GM12891 (cell line): ENCODE measurements at regions not wholly inside any gene's neighbourhood (a gene's known extent, or its start where the extent isn't known, plus 50 kb on each side); places are given as distances from the start of the nearest gene placed in this dataset.

ENCODE experiments used
- DNase-seq: peaks from one replicate; pipeline ENCODE4 v3.0.0; 2011; ENCODE audit warnings: low spot score; ENCODE audit not compliant: insufficient read length
- FAIRE-seq: peaks from 2 replicates; lab custom pipeline; 2011; peaks lifted over from hg19 to GRCh38; lab: Jason Lieb, UNC
- PAX5 ChIP-seq: IDR thresholded peaks from 2 replicates; pipeline ENCODE4 v1.6.1; 2011; ENCODE audit warnings: low read length, moderate library complexity, mild to moderate bottlenecking; ENCODE audit not compliant: insufficient read depth, severe bottlenecking
- POLR2A ChIP-seq: IDR thresholded peaks from 2 replicates; pipeline ENCODE4 v1.6.1; 2011; ENCODE audit warnings: low read depth, low read length, control low read depth
- POLR2AphosphoS5 ChIP-seq: IDR thresholded peaks from 2 replicates; pipeline ENCODE4 v1.6.1; 2011; ENCODE audit warnings: low read depth, low read length, control low read depth
- POU2F2 ChIP-seq: IDR thresholded peaks from 2 replicates; pipeline ENCODE4 v1.6.1; 2011; ENCODE audit warnings: low read depth, mild to moderate bottlenecking, control low read depth, low read length, moderate library complexity
- SPI1 ChIP-seq: IDR thresholded peaks from 2 replicates; pipeline ENCODE4 v1.6.1; 2011; ENCODE audit warnings: low read depth, low read length, control low read depth
- TAF1 ChIP-seq: IDR thresholded peaks from 2 replicates; pipeline ENCODE4 v1.6.1; 2011; ENCODE audit warnings: low read depth, low read length, control low read depth

DNA sequence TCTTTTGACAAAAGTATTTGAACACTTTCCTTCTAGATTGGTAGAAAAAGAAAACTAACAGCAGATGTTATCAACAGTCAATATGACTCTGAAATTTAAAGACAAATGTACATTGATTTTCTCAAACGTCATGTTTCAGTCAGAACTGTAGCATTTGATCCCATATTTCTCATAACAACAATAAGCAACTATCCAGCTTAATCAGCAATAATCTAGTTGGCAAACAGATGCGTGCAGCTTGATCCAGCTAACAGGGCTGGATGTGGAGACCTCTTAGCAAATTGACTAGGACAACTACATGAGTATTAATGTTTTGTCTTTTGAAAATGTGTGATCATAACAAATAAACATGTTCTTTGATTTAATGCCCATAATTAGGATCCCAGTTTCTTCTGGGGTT is 94.0 kb upstream of the STT3B start:
- FAIRE-seq (no peak), DNase-seq (no peak)
- no peak for TF ChIP-seq PAX5
- TF ChIP-seq TAF1, result no peak
- no peak for TF ChIP-seq POU2F2
- no peak for TF ChIP-seq POLR2AphosphoS5
- no peak for TF ChIP-seq SPI1
- no peak for TF ChIP-seq POLR2A

DNA sequence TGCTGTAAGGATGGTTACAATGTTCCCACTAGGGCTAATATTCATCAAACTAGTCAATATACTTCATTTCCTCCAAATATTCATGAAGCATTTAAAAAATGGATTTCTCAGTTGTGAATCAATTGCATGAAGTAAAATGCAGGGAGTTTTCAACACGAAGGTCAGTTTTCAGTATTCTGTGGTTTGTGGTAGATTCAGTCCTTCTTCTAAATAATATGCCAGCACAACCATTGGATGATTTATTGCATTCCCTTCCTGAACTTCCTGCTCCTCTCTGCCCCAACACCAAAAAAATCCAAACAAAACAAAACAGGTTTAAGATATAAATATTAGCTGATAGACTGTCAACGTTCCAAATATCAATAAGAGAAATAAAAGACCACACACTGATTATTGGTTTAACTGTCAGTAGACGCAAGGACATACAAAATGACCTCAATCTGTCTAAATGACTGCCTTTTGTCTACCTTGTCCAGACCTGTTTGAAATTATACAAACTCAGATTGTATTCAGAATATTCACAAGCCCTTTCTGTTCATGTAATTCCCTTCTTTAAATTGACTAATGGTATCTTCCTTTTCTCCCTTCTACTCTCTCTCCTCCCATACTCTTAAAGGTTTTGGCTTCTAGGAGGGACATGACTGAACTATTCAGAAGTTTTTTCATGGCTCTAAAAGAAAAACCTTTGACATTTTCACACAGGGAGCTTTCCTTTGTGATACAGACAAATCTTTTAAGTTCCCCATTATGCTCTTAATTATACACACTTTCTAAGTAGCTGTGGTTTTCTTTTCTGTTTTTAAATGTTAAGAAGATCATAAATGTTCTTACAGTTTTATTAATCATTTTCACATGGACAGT is 92.6 kb upstream of the STT3B start:
- DNase-seq (no peak), FAIRE-seq (peak; percentile 64)
- TF ChIP-seq PAX5 (no peak), TAF1 (no peak), POLR2AphosphoS5 (no peak), SPI1 (no peak), POLR2A (no peak), POU2F2 (no peak)

GRCh38 chr3:31440878-31441277 is 91.8 kb upstream of the STT3B start:
- DNase-seq, result no peak
- FAIRE-seq, result peak; percentile 48

DNA sequence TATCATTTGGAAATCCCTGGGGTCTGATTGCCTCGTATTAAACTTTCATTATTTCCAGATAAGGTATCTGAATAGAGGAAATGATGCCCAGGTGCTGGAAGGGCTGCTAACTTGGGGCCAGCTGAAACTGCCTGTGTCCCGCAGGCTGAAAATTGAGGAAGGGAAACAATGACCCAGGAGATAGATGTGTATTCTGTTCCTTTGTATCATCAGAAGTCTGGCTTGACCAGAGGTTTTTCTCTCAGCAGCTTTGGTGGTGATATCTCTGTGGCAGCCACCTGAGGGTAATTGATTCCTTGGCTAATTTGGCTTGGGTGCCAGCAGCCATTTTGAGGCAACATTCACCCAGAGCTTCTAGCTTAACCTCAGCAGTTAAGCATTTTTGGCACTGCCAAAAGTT is 90.0 kb upstream of the STT3B start:
- peak; percentile 76 for FAIRE-seq
- no peak for DNase-seq
- TF ChIP-seq SPI1, result peak; percentile 75
- TF ChIP-seq POLR2AphosphoS5, result no peak

More at GRCh38 chr3:31440878-31441277, 91.8 kb upstream of the STT3B start:
- TF ChIP-seq SPI1, result no peak
- TF ChIP-seq POLR2A, result no peak
- no peak for TF ChIP-seq POU2F2

DNA sequence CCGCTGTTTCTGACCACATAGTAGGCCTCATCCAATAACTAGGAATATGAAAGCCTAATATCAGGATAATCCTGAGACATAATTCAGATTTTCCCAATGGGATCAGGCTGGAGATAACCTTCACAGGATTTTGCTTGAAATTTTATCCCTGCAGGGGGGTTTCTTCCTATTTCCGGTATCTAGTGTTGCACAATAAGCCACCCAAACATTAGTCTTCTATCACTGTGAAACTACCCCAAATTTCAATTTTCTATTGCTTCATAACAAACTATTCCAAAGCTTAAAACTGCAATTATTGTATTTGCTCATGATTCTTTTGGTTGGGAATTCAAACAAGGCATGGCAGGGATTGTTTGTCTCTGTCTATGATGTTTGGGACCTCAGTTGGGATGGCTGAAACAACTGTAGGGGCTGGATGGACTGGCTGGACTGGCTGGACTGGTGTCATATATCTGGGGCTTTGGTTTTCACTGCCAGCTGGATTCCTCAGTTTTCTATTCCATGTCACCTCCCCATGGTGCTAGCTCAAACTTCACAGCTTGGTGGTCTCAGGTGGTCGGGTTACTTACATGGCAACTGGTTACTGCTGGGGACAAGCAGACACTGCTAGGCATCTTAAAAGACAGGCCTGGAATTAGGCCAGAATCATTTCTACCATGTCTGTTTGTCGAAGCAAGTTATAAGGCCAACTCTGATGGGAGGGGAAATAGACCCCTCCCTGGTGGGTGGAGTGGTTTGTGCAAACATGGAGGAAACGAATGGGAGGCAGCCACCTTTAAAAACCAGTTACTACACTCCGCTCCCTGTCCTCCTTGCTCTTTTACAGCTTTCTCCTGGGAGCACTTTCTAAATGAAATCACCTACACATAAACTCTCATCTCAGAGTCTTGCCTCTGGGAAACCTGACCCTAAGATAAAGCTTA is 88.2 kb upstream of the STT3B start:
- FAIRE-seq, result no peak
- no peak for DNase-seq
- TF ChIP-seq POLR2AphosphoS5 (no peak), TAF1 (no peak)

- FAIRE-seq (no peak), DNase-seq (no peak)
- TF ChIP-seq TAF1 (no peak), POLR2AphosphoS5 (no peak), POLR2A (no peak), SPI1 (no peak)
These were observed 87.0 kb upstream of the STT3B start for GRCh38 chr3:31445701-31446100.

DNA sequence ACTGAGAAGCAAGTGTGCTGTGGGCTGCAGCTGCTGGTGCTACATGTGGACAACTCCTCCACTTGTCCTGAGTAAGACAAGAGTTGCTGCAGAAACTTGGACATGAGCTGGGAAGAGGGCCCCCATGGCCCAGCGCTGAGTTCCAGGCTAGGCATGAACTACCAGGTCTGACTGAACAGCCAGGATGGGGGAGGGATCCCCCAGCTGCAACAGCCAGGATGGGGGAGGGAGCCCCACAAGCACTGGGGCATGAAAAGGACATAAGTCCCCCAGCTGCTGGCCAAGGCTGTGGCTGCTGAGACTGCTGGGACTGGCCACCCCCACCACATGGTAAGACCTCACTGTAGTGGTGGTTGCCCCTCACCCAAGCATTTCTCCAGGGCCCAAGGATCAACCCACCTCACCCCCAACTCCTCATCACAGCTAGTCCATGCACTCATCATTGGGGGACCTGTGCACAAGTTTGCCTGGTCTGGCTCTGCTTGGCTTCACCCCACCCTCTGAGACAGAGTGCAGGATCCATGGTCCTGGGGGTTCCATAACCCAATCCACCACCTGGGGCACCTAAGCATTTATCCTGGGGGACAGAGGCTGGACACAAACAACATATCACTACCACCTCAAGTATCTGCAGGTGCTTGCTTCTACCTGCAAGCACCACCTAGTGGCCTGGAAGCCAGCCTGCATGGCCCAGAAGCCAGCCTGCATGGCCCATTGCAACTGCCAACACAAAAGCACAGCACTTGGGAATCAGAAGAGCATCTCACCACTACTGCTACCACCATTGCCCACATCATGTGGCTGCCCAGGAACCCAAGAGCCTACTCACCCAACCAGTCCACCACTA is 84.5 kb upstream of the STT3B start:
- FAIRE-seq (peak; percentile 91), DNase-seq (no peak)
- peak; percentile 22 for TF ChIP-seq PAX5
- no peak for TF ChIP-seq SPI1
- no peak for TF ChIP-seq POLR2AphosphoS5
- TF ChIP-seq POLR2A, result no peak
- no peak for TF ChIP-seq POU2F2

- DNase-seq (no peak), FAIRE-seq (no peak)
- TF ChIP-seq SPI1, result no peak
These were observed 83.9 kb upstream of the STT3B start for GRCh38 chr3:31448882-31449243.

DNA sequence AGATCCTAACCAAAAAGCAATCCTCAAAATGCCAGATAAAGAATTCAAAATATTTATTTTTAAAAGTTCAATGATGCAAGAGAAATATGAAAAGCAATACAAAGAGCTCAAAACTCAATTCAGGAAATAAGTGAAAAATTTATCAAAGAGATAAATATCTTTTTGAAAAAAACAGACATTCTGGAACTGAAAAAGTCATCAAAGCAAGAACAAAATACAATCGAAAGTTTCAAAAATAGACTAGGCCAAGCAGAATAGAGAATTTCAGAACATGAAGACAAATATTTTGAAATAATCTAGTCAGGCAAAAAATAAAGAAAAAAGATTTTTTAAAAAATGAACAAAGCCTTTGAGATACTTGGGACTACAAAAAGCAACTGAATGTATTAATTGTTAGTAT is 83.4 kb upstream of the STT3B start:
- TF ChIP-seq POLR2AphosphoS5 (no peak), POU2F2 (no peak), TAF1 (no peak), POLR2A (no peak)
- FAIRE-seq (no peak), DNase-seq (no peak)

GRCh38 chr3:31450345-31450744 is 82.4 kb upstream of the STT3B start:
- no peak for DNase-seq
- TF ChIP-seq SPI1, result no peak
- TF ChIP-seq TAF1, result no peak
- no peak for TF ChIP-seq POLR2A
- no peak for TF ChIP-seq POLR2AphosphoS5
- TF ChIP-seq PAX5, result no peak
- no peak for TF ChIP-seq POU2F2
- no peak for FAIRE-seq
